ENCODE measurements at regions not wholly inside any gene's neighbourhood (a gene's known extent, or its start where the extent isn't known, plus 50 kb on each side); places are given as distances from the start of the nearest gene placed in this dataset.

DNA sequence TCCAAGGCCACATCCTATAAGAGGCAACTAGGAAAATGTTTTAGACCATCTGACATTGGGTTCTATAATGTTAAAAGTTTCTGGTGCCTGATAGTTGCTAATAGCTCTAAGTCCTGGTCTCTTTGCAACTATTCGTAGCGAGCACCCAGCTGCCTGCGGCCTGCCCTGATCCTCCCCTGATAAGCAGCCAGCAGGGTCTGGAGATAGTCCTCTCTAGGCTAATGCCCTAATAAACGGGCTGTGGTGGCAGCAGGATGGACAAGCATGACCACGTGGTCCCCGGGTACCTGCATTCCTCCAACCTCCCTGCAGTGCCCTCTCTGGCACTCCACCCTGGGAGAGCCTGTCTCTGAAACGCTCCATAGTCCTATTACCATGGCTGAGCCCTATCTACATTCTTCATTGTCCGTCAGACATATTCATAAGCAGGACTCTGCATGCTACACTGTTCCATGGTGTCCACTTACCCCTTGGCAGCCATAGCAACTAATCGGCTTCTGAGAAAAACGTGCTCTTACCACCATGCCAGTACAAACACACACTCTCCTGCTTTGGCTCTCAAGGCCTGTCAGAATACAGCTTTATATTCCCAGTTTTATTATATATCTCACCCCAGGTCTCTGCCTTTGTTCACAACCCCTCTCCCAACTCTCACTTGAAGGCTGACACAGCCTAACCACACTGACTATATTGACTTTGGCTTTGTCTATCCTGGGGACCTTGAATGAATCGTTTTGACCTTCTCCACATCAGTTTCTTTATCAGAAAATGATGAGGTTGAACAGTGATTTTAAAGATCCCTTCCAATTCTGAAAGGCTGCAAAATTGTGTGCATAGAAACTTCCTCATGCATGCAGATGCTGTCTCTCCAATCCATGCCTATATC lies 49.9 kb upstream of the DAPK1 start:
- H3K9me3 ChIP-seq = no peaks in the 10 kb centered on the region
- ATAC-seq (no peak), DNase-seq (no peak)
- no peak overlapping the region for H3K27ac ChIP-seq
- no peak for TF ChIP-seq CTCF (IDR thresholded peaks at IDR 0.05)
- H3K4me3 ChIP-seq = no peak overlapping the region
- no peaks in the 10 kb centered on the region for H3K4me1 ChIP-seq
- peaks cover 0 to under 1% (median 0%) of the 10 kb centered on the region in 7 donors for H3K27me3 ChIP-seq
- no peaks in the 10 kb centered on the region for H3K36me3 ChIP-seq
- intact Hi-C loops (cut with DNase I) = loop anchor here in 1 of 10 donors (10.0 kb wide), 1 partner anchor 57 kb away; no protein-coding TSS in a partner anchor
- WGBS, 2 donors = 64 to 71% methylated on average over 11 of the region's 11 CpGs
